Esophagus muscularis mucosa (tissue), 3 donors: ENCODE measurements at regions not wholly inside any gene's neighbourhood (a gene's known extent, or its start where the extent isn't known, plus 50 kb on each side); places are given as distances from the start of the nearest gene placed in this dataset.

Experiments used
- CTCF ChIP-seq, 3 experiments: fragments of 200-600 bp in 2 of 3; fragments of 450-650 bp in 1 of 3; sonication (generic) in 2 of 3; IDR thresholded peaks; one replicate each; pipeline ENCODE4 v1.5.1; 2017 to 2019; ENCODE audit warnings: antibody characterized with exemption in 3 of 3, mild to moderate bottlenecking in 2 of 3, moderate library complexity in 1 of 3
- POLR2A ChIP-seq: fragments of 450-650 bp; IDR thresholded peaks from one replicate; pipeline ENCODE4 v1.6.1; 2017; ENCODE audit warnings: antibody characterized with exemption, moderate library complexity, mild to moderate bottlenecking, low read depth

- TF ChIP-seq CTCF (IDR thresholded peaks at IDR 0.05) (no peak), POLR2A (no peak)
Measured at GRCh38 chr10:33569702-33570101, 235.2 kb upstream of the NRP1 start.
